Natural killer cell (primary cell): ENCODE measurements at regions not wholly inside any gene's neighbourhood (a gene's known extent, or its start where the extent isn't known, plus 50 kb on each side); places are given as distances from the start of the nearest gene placed in this dataset.

Source experiments
- ATAC-seq, 3 donors: fragments of 150-1000 bp in 2 of 3; fragments of 200-7000 bp in 1 of 3; cut with Tn5 transposase; 1 replicate in 1 of 3; 2 replicates in 2 of 3; pipeline ENCODE4 v1.10.0; 2021; ENCODE audit warnings: mild to moderate bottlenecking in 2 of 3, moderate library complexity in 2 of 3
- DNase-seq, 2 donors: peaks; one replicate each; pipeline versions ENCODE4 v3.0.0 to v3.0.0-alpha.2; 2013 to 2021; ENCODE audit warnings: mixed read lengths in 1 of 2
- H3K27ac ChIP-seq: one replicate; pipeline ENCODE4 v1.5.1; 2013; ENCODE audit warnings: mild to moderate bottlenecking, low read length
- H3K27me3 ChIP-seq: one replicate; pipeline ENCODE4 v1.6.1; 2013; ENCODE audit warnings: low read length; ENCODE audit not compliant: control insufficient read depth, insufficient read depth
- H3K36me3 ChIP-seq: one replicate; pipeline ENCODE4 v1.6.1; 2013; ENCODE audit warnings: low read length; ENCODE audit not compliant: control insufficient read depth, insufficient read depth
- H3K4me1 ChIP-seq: one replicate; pipeline ENCODE4 v1.6.1; 2013; ENCODE audit warnings: low read length; ENCODE audit not compliant: control insufficient read depth, insufficient read depth
- H3K4me3 ChIP-seq: one replicate; pipeline ENCODE4 v1.5.1; 2013; ENCODE audit warnings: low read length
- H3K9me3 ChIP-seq: one replicate; pipeline ENCODE4 v1.6.1; 2013; ENCODE audit warnings: low read length; ENCODE audit not compliant: control insufficient read depth, insufficient read depth
- H3K27ac Mint-ChIP-seq, 2 donors: one replicate each; pipeline ENCODE4 v1.8.0; 2022; ENCODE audit warnings: mild to moderate bottlenecking in 2 of 2, mixed read lengths in 2 of 2, moderate library complexity in 1 of 2
- H3K27me3 Mint-ChIP-seq, 2 donors: one replicate each; pipeline ENCODE4 v1.8.0; 2022; ENCODE audit warnings: low read depth in 2 of 2, mixed read lengths in 2 of 2
- H3K36me3 Mint-ChIP-seq: one replicate; pipeline ENCODE4 v1.8.0; 2022; ENCODE audit warnings: mixed read lengths
- H3K4me1 Mint-ChIP-seq, 2 donors: one replicate each; pipeline ENCODE4 v1.8.0; 2022; ENCODE audit warnings: mixed read lengths in 2 of 2
- H3K4me3 Mint-ChIP-seq: one replicate; pipeline ENCODE4 v1.8.0; 2022; ENCODE audit warnings: mild to moderate bottlenecking, moderate library complexity, mixed read lengths
- H3K9me3 Mint-ChIP-seq, 2 donors: one replicate each; pipeline ENCODE4 v1.8.0; 2022; ENCODE audit warnings: mixed read lengths in 2 of 2
- CTCF ChIP-seq: fragments of 200-600 bp; IDR thresholded peaks from one replicate; pipeline ENCODE4 v1.8.0; 2022; ENCODE audit warnings: antibody characterized with exemption
- WGBS: methylation state at CpG from one replicate; pipeline ENCODE4 v1.1.7; 2013; ENCODE audit warnings: missing lambda C conversion rate; ENCODE audit not compliant: insufficient coverage; 5-methylcytosine and 5-hydroxymethylcytosine counted together
- intact Hi-C: fragments of 100-400 bp; cut with micrococcal nuclease; formaldehyde crosslinking; loops from one replicate; pipeline ENCODE4 v1.14.2; 2022

GRCh38 chr2:226676618-226677017 lies 123.0 kb downstream of the IRS1 start:
- 61% methylated on average over 1 of the region's 1 CpG for WGBS
- Mint-ChIP-seq H3K36me3 (no peaks in the 10 kb centered on the region), H3K4me1 (no peaks in the 10 kb centered on the region), H3K9me3 (no peaks in the 10 kb centered on the region), H3K27ac (no peak overlapping the region), H3K4me3 (no peak overlapping the region), H3K27me3 (peaks cover 0 to 2% of the 10 kb centered on the region in 2 donors)
- ATAC-seq, result no peak
- Histone ChIP-seq H3K4me1 (no peaks in the 10 kb centered on the region), H3K36me3 (no peaks in the 10 kb centered on the region), H3K9me3 (no peaks in the 10 kb centered on the region), H3K4me3 (no peak overlapping the region), H3K27ac (no peak overlapping the region), H3K27me3 (no peaks in the 10 kb centered on the region)
- intact Hi-C loops, result no loop called here
- no peak for TF ChIP-seq CTCF
- DNase-seq, result no peak

DNA sequence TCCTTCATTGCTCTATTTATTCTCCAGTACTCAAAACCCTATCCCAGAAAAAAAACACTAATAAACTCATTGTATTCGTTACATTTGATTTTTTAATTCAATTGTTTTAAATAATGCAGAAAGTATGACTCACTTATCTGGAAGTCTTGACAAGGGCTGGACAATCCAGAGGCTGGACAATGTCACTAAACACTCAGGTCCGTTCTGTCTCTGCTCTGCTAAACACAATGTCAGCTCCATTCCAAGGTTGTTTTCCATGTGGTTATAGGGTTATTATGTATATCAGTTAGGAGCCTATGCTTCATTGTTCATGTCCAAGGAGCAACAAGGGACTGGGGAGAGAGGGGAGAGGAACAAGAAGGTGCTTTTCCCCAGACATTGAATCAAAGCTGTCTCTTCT lies 125.5 kb downstream of the IRS1 start:
- H3K27ac Mint-ChIP-seq, result no peak overlapping the region
- H3K36me3 Mint-ChIP-seq, result no peaks in the 10 kb centered on the region
- no peak for ATAC-seq
- intact Hi-C loops, result no loop called here
- no peaks in the 10 kb centered on the region for H3K36me3 ChIP-seq
- TF ChIP-seq CTCF, result no peak
- 94% methylated on average over 1 of the region's 2 CpGs for WGBS
- no peaks in the 10 kb centered on the region for H3K9me3 ChIP-seq
- no peak overlapping the region for H3K4me3 ChIP-seq
- no peaks in the 10 kb centered on the region for H3K4me1 ChIP-seq
- H3K4me3 Mint-ChIP-seq, result no peak overlapping the region
- H3K27me3 ChIP-seq, result no peaks in the 10 kb centered on the region
- no peak overlapping the region for H3K27ac ChIP-seq
- H3K4me1 Mint-ChIP-seq, result no peaks in the 10 kb centered on the region
- peaks cover 0 to 5% of the 10 kb centered on the region in 2 donors for H3K27me3 Mint-ChIP-seq
- no peak for DNase-seq
- no peaks in the 10 kb centered on the region for H3K9me3 Mint-ChIP-seq

GRCh38 chr2:226673314-226673723 lies 126.3 kb downstream of the IRS1 start:
- Histone ChIP-seq H3K4me3 (no peak overlapping the region), H3K27me3 (no peaks in the 10 kb centered on the region), H3K27ac (no peak overlapping the region), H3K36me3 (no peaks in the 10 kb centered on the region), H3K9me3 (no peaks in the 10 kb centered on the region), H3K4me1 (no peaks in the 10 kb centered on the region)
- DNase-seq (no peak), ATAC-seq (no peak)
- Mint-ChIP-seq H3K9me3 (no peaks in the 10 kb centered on the region), H3K27me3 (peaks cover 0 to 9% of the 10 kb centered on the region in 2 donors), H3K4me3 (no peak overlapping the region), H3K4me1 (no peaks in the 10 kb centered on the region), H3K36me3 (no peaks in the 10 kb centered on the region), H3K27ac (no peak overlapping the region)
- TF ChIP-seq CTCF, result no peak
- intact Hi-C loops, result no loop called here
- WGBS, result 1% methylated on average over 4 of the region's 4 CpGs

DNA sequence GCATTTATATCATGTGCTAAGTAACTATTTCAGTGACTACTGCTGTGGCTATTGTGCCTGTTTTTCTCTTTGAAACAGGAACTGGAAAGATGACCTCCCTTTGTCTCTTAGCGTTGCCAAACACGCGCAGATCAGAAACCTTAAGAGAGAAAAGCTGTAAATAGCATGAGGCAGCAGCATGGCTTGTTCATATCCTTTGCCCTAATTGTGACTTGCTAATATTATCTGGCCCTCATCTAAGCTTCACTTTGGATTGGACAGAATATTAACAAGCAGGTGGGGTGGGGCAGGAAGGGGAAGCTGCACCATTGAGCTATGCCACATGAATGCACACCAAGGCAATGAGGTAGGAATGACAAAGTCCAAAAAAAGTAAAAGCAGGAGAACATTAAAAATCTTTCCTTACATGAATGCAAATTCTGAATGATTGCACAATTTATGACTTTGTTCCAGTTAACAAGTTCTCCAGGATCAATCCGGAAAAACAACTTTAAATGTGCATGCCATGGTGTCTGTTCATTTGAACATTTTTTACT lies 128.4 kb downstream of the IRS1 start:
- Mint-ChIP-seq H3K9me3 (no peaks in the 10 kb centered on the region), H3K27me3 (peaks cover 0 to 13% of the 10 kb centered on the region in 2 donors), H3K4me1 (no peaks in the 10 kb centered on the region), H3K27ac (no peak overlapping the region), H3K36me3 (no peaks in the 10 kb centered on the region), H3K4me3 (no peak overlapping the region)
- H3K4me3 ChIP-seq, result no peak overlapping the region
- H3K9me3 ChIP-seq, result no peaks in the 10 kb centered on the region
- TF ChIP-seq CTCF, result no peak
- ATAC-seq, result no peak
- WGBS, result 58% methylated on average over 3 of the region's 4 CpGs
- H3K27me3 ChIP-seq, result no peaks in the 10 kb centered on the region
- H3K27ac ChIP-seq, result no peak overlapping the region
- H3K36me3 ChIP-seq, result no peaks in the 10 kb centered on the region
- no peaks in the 10 kb centered on the region for H3K4me1 ChIP-seq
- intact Hi-C loops, result no loop called here
- DNase-seq, result no peak
